ENCODE measurements at regions not wholly inside any gene's neighbourhood (a gene's known extent, or its start where the extent isn't known, plus 50 kb on each side); places are given as distances from the start of the nearest gene placed in this dataset.

DNA sequence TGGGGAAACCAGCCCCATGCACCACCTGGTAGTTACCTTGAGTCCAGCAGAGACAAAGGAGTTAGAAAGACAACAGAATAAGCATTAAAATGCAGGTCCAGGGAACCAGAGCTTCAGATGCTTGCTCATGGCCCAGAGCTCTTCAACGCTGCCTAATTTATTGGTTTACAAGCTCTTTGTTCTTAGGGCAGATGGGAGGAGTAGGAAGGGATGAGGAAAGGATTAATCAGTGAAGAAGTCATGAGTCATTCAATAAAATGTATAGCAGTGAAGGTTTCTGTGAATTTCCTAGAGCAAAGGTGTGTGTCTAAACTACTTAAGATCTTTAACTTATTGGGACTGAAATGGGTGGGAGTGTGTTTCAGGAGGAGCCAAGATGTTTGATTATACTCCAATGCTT, 1210.3 kb upstream of the AMELY start:
- no peak overlapping the region for H3K27ac Mint-ChIP-seq
- no peaks in the 10 kb centered on the region for H3K4me1 Mint-ChIP-seq (ENCODE audit: low read depth)
- H3K4me3 Mint-ChIP-seq: no peak overlapping the region
- no peaks in the 10 kb centered on the region for H3K27me3 Mint-ChIP-seq
- intact Hi-C loops (cut with DNase I, micrococcal nuclease): no loop called here
- Histone ChIP-seq H3K4me1 (ENCODE audit: insufficient read depth, low read length) (no peaks in the 10 kb centered on the region), H3K4me3 (ENCODE audit: low read length) (no peak overlapping the region), H3K9me3 (ENCODE audit: control insufficient read depth in 1 of 2, insufficient read depth in 1 of 2, low read length in 2 of 2) (no peaks in the 10 kb centered on the region), H3K27me3 (ENCODE audit: control insufficient read depth in 1 of 2, insufficient read depth in 2 of 2, low read length in 2 of 2) (no peaks in the 10 kb centered on the region), H3K36me3 (ENCODE audit: insufficient read depth, low read length) (no peaks in the 10 kb centered on the region), H3K27ac (ENCODE audit: low read depth in 1 of 2, low read length in 2 of 2) (no peak overlapping the region)
- H3K9me3 Mint-ChIP-seq: no peaks in the 10 kb centered on the region
- ChIA-PET CTCF (no interaction called here), POLR2A (no interaction called here)
- DNase-seq (no peak), ATAC-seq (ENCODE audit: poor library complexity) (no peak)
- TF ChIP-seq, protein P1, sequence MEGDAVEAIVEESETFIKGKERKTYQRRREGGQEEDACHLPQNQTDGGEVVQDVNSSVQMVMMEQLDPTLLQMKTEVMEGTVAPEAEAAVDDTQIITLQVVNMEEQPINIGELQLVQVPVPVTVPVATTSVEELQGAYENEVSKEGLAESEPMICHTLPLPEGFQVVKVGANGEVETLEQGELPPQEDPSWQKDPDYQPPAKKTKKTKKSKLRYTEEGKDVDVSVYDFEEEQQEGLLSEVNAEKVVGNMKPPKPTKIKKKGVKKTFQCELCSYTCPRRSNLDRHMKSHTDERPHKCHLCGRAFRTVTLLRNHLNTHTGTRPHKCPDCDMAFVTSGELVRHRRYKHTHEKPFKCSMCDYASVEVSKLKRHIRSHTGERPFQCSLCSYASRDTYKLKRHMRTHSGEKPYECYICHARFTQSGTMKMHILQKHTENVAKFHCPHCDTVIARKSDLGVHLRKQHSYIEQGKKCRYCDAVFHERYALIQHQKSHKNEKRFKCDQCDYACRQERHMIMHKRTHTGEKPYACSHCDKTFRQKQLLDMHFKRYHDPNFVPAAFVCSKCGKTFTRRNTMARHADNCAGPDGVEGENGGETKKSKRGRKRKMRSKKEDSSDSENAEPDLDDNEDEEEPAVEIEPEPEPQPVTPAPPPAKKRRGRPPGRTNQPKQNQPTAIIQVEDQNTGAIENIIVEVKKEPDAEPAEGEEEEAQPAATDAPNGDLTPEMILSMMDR (IDR thresholded peaks at IDR 0.05): no peak
- H3K36me3 Mint-ChIP-seq (ENCODE audit: low read depth): no peaks in the 10 kb centered on the region

DNA sequence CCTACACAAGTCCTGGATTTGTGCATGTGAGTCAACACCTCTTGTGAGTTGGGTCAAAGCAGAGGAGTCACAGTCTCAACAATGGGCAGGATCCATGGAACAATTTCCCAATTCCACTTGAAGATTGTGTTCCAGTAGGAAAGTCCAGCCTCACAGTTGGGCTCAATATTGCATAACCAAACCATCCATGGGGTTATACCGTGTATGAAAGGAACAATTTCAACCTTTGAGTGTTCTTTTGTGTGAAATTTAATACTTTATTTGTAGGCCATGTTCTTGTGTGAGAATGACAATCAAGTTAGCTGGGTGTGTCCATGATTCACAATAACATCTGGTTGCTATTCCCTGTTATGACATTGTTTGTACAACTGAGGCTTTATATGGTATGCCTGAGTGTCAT, 1182.9 kb upstream of the AMELY start:
- CTCF ChIA-PET: no interaction called here
- intact Hi-C loops (cut with DNase I, micrococcal nuclease): loop anchor here in 1 of 2 experiments (10.0 kb wide), 1 partner anchor 560 kb away; no protein-coding TSS in a partner anchor

DNA sequence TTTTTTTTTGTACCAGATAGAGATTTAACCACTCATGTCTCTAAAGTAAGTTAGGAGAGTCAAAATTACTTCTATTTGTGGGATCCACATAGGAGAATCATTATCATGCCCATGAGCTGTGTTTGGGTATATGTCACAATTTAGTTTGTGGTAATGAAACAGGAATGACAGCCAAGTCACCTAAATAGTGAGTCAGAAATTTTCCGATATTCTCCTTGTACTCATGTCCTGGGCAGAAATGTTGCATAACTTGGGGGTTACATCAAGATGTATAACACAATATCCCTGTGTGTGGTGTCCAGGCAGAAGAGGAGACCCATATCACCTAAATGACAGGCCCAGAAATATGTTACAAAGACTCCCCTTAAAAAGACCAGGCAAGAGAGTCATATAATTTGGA, 1181.4 kb upstream of the AMELY start:
- Histone ChIP-seq H3K36me3 (ENCODE audit: insufficient read depth, low read length) (no peaks in the 10 kb centered on the region), H3K4me1 (ENCODE audit: insufficient read depth, low read length) (no peaks in the 10 kb centered on the region), H3K27me3 (ENCODE audit: control insufficient read depth in 1 of 2, insufficient read depth in 2 of 2, low read length in 2 of 2) (no peaks in the 10 kb centered on the region), H3K27ac (ENCODE audit: low read depth in 1 of 2, low read length in 2 of 2) (no peak overlapping the region), H3K9me3 (ENCODE audit: control insufficient read depth in 1 of 2, insufficient read depth in 1 of 2, low read length in 2 of 2) (no peaks in the 10 kb centered on the region), H3K4me3 (ENCODE audit: low read length) (no peak overlapping the region)
- Mint-ChIP-seq H3K4me1 (ENCODE audit: low read depth) (no peaks in the 10 kb centered on the region), H3K9me3 (no peaks in the 10 kb centered on the region), H3K4me3 (no peak overlapping the region), H3K27me3 (no peaks in the 10 kb centered on the region), H3K36me3 (ENCODE audit: low read depth) (no peaks in the 10 kb centered on the region), H3K27ac (no peak overlapping the region)
- CTCF ChIA-PET: no interaction called here
- no peak for ATAC-seq (ENCODE audit: poor library complexity)
- POLR2A ChIA-PET: no interaction called here
- intact Hi-C loops (cut with DNase I, micrococcal nuclease): loop anchor here in 1 of 2 experiments (10.0 kb wide), 1 partner anchor 562 kb away; no protein-coding TSS in a partner anchor
- TF ChIP-seq, protein P1 (IDR thresholded peaks at IDR 0.05): no peak
- no peak for DNase-seq

More for the DNA sequence above, 1182.9 kb upstream of the AMELY start:
- Mint-ChIP-seq H3K27me3 (no peaks in the 10 kb centered on the region), H3K9me3 (no peaks in the 10 kb centered on the region), H3K27ac (no peak overlapping the region), H3K36me3 (ENCODE audit: low read depth) (no peaks in the 10 kb centered on the region), H3K4me1 (ENCODE audit: low read depth) (no peaks in the 10 kb centered on the region), H3K4me3 (no peak overlapping the region)
- Histone ChIP-seq H3K27ac (ENCODE audit: low read depth in 1 of 2, low read length in 2 of 2) (no peak overlapping the region), H3K4me3 (ENCODE audit: low read length) (no peak overlapping the region), H3K9me3 (ENCODE audit: control insufficient read depth in 1 of 2, insufficient read depth in 1 of 2, low read length in 2 of 2) (no peaks in the 10 kb centered on the region), H3K27me3 (ENCODE audit: control insufficient read depth in 1 of 2, insufficient read depth in 2 of 2, low read length in 2 of 2) (no peaks in the 10 kb centered on the region), H3K36me3 (ENCODE audit: insufficient read depth, low read length) (no peaks in the 10 kb centered on the region), H3K4me1 (ENCODE audit: insufficient read depth, low read length) (no peaks in the 10 kb centered on the region)
- no peak for ATAC-seq (ENCODE audit: poor library complexity)
- DNase-seq: no peak
- POLR2A ChIA-PET: no interaction called here
- TF ChIP-seq, protein P1 (IDR thresholded peaks at IDR 0.05): no peak

Measured in CD4-positive, alpha-beta T cell (primary cell).